GM04503 (cell line): ENCODE measurements at regions not wholly inside any gene's neighbourhood (a gene's known extent, or its start where the extent isn't known, plus 50 kb on each side); places are given as distances from the start of the nearest gene placed in this dataset.
A peak's percentile ranks its signal among the peaks of the same experiment; 100 is the strongest.
"Not testable (repeated sequence)": the region's sequence is repeated elsewhere in the genome, so short reads cannot be mapped to it uniquely, and the experiment has no call there.

Experiments used
- DNase-seq: peaks from one replicate; pipeline ENCODE4 v3.0.0-alpha.2; 2012; ENCODE audit warnings: low read depth

GRCh38 chr6:17012421-17013225 is 89.2 kb upstream of the STMND1 start:
- DNase-seq, result no peak

GRCh38 chr6:17011985-17012384 is 89.9 kb upstream of the STMND1 start:
- DNase-seq, result no peak

DNA sequence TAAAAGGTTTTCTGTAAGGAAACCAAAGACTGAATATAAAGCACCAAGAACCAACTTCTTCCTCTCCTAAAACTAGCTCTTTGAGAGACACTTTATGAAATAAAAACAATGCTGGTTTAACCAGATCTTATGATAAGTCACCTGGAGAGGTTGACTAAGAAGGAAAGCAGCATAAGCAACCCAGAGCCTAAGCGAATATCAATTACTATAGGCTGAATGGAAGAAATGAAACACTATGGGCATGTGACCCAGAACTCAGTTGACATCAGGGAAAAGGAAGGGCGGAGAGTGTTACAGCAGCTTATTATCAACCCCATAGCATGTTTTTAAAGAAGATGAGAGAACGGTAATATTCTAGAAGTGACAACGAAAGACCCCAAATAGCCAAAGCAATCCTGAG is 94.1 kb upstream of the STMND1 start:
- DNase-seq, result no peak

- DNase-seq, result no peak
These were observed 95.3 kb upstream of the STMND1 start for GRCh38 chr6:17006543-17006942.

DNA sequence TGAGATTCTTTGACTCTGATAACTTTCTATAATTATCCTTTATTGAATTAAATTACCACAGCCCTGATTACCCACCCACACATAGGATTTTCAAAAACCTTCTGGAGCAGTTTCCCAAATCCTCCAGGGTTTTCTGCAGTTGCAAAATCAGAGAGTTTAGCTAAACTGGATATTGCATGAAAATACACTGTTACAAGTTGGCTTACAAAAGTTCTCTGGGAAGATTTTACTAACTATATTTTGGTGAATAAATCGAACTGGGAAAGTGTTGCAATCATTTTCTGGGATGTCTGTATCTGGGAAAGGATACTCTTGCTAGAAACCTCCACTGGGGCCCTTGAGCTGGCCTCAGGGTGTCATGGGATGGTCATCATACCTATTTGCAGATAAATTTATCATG is 97.6 kb upstream of the STMND1 start:
- no peak for DNase-seq

DNA sequence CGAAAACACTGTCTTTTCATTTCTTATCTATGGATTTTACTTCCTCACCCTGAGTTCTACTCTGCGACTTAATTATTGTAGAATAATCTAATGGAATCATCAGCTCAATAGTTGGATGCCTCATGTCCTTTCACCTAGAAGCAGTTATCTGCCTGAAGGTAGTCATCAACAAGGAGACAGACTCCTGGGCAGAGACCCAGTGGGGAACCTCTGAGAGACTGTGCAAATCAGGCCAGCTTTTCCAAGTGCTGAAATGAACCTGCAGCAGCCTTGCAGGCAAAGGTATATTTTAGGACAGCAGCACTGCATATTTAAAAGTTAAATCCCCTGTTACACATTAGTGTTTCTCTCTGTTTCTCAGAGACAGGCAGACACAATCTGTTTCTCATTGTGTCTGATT is 99.7 kb upstream of the STMND1 start:
- no peak for DNase-seq

- DNase-seq, result no peak
These were observed 100.7 kb upstream of the STMND1 start for GRCh38 chr6:17001188-17001587.

DNA sequence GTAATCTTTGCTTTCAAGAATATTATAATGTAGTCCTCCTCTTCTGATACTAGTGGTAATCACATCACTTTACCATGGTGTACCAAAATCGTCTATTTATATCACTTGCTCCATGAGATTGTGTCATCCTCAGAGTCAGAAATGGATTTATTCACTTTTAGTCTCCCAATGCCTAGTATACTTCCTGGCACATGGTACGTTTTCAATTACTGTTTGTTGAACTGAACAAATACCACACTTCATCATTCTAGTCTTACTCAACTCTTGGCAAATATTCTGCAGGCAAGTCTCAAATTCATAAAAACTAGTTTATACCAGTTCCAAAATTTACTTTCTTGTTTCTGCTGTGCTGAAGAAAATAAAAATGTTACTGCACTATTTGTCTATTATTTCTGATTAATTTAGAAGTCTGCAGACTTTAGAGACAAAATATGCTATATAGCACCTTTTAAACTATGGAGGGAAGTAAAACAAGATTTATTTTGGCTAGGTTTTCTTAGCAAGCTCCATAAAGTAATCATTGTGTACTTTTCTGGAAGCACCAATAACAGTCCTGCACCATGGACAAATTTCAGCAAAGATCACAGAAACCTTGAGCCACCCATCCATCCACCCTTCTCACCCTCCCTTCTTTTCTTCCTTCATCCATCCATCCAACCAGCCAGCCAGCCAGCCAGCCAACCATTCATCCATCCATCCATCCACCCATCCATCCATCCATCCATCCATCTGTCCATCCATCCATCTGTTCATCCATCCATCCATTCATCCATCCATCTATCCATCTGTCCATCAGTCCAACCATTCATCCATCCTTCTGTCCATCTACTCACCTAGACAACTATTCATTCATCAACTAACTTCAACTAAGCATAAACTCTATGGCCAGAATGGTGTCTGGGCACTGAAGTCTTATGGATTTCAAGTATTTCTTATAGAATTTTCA is 102.1 kb upstream of the STMND1 start:
- peak; percentile 90 for DNase-seq

DNA sequence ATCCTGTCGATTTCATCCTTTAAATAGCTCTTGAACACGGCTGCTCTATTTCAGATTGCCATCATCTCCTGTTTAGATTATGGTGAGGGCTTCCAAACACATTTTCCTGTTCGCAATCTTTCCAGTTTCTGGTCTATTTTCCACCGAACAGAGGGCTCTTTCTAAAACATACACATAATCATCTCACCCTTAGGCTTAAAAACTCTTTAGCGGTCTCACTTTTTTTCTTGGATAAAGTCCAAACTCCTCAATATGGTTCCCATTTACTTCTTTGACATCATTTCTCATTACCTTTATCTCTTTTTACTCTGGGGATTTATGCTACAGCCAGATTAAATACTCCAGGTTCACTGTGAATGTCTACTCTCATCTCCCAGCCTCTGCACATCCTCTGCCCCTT is 103.4 kb upstream of the STMND1 start:
- no peak for DNase-seq

GRCh38 chr6:16995511-16996250 is 106.2 kb upstream of the STMND1 start:
- no peak for DNase-seq

GRCh38 chr6:16993396-16993795 is 108.5 kb upstream of the STMND1 start:
- DNase-seq, result no peak

GRCh38 chr6:16991981-16992629 is 109.7 kb upstream of the STMND1 start:
- DNase-seq, result no peak

DNA sequence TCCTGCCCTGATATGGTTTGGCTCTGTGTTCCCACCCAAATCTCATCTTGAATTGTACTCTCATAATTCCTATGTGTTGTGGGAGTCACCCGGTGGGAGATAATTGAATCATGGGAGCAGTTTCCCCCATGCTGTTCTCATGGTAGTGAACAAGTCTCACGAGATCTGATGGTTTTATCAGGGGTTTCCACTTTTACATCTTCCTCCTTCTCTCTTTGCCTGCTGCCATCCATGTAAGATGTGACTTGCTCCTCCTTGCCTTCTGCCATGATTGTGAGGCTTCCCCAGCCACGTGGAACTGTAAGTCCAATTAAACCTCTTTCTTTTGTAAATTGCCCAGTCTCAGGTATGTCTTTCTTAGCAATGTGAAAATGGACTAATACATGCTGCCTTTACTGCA is 111.9 kb upstream of the STMND1 start:
- not testable (repeated sequence) for DNase-seq

- no peak for DNase-seq
These were observed 112.5 kb upstream of the STMND1 start for GRCh38 chr6:16989382-16989781.

- DNase-seq, result no peak
These were observed 113.9 kb upstream of the STMND1 start for GRCh38 chr6:16987996-16988395.

- DNase-seq, result peak; percentile 96
These were observed 116.2 kb upstream of the STMND1 start for GRCh38 chr6:16985513-16986284.

DNA sequence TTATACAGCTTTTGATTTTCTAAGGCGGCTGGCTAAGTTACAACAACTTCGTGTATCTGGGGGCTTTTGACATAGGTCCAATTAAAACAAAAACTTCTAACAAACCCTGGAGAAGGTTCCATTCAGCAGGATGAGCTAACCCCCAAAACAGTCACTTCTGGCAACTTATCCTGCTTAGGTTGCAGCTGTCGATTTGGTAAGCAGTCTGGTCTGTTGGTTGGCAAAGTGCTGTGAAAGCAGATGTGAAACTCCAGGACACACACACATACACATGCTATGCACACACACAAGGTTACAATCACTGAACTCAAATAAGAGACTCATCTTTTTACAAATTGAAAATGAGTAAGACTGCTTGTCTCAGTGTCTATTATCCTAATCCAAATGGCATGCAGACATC is 119.0 kb upstream of the STMND1 start:
- peak; percentile 80 for DNase-seq

- DNase-seq, result no peak
These were observed 122.0 kb upstream of the STMND1 start for GRCh38 chr6:16979677-16980370.

GRCh38 chr6:16978686-16979085 is 123.2 kb upstream of the STMND1 start:
- DNase-seq, result no peak

GRCh38 chr6:16976385-16977183 is 125.3 kb upstream of the STMND1 start:
- no peak for DNase-seq
